SKM-1 treated with dmso at 0.1 percent for 144 hours (cell line): ENCODE measurements at regions not wholly inside any gene's neighbourhood (a gene's known extent, or its start where the extent isn't known, plus 50 kb on each side); places are given as distances from the start of the nearest gene placed in this dataset.

Experiments
- DNase-seq: peaks from one replicate; lab custom pipeline; 2025; ENCODE audit not compliant: unreplicated experiment; lab: John Stamatoyannopoulos, UW

- DNase-seq: no peak
These were observed 385.2 kb downstream of the SHQ1 start for GRCh38 chr3:72463083-72463482.

GRCh38 chr3:72462595-72463011 lies 385.6 kb downstream of the SHQ1 start:
- DNase-seq: no peak

- no peak for DNase-seq
These were observed 386.5 kb downstream of the SHQ1 start for GRCh38 chr3:72461787-72462186.

- no peak for DNase-seq
These were observed 387.8 kb downstream of the SHQ1 start for GRCh38 chr3:72460205-72461174.

- no peak for DNase-seq
These were observed 388.7 kb downstream of the SHQ1 start for GRCh38 chr3:72459588-72459987.

- DNase-seq: no peak
These were observed 389.9 kb downstream of the SHQ1 start for GRCh38 chr3:72458375-72458774.

GRCh38 chr3:72454441-72454840 lies 393.8 kb downstream of the SHQ1 start:
- DNase-seq: no peak

- DNase-seq: no peak
These were observed 394.5 kb downstream of the SHQ1 start for GRCh38 chr3:72453706-72454105.

GRCh38 chr3:72452745-72453144 lies 395.5 kb downstream of the SHQ1 start:
- no peak for DNase-seq

- DNase-seq: no peak
These were observed 396.4 kb downstream of the SHQ1 start for GRCh38 chr3:72451841-72452240.

- no peak for DNase-seq
These were observed 398.7 kb downstream of the SHQ1 start for GRCh38 chr3:72449551-72449950.

- no peak for DNase-seq
These were observed 399.4 kb downstream of the SHQ1 start for GRCh38 chr3:72448858-72449257.

- DNase-seq: no peak
These were observed 399.8 kb downstream of the SHQ1 start for GRCh38 chr3:72448375-72448823.

- DNase-seq: peak; percentile 78
These were observed 400.9 kb downstream of the SHQ1 start for GRCh38 chr3:72447059-72447946.

GRCh38 chr3:72446218-72447058 lies 401.8 kb downstream of the SHQ1 start, which contains the start of gene RYBP:
Gene RYBP, minus strand, starts transcription at chr3:72446621.
- DNase-seq: no peak

GRCh38 chr3:72445827-72446217 lies 402.4 kb downstream of the SHQ1 start:
- DNase-seq: no peak

GRCh38 chr3:72444656-72445223 lies 403.5 kb downstream of the SHQ1 start:
- no peak for DNase-seq

GRCh38 chr3:72442759-72443158 lies 405.5 kb downstream of the SHQ1 start:
- DNase-seq: no peak

- DNase-seq: no peak
These were observed 406.8 kb downstream of the SHQ1 start for GRCh38 chr3:72441284-72441994.

- no peak for DNase-seq
These were observed 407.8 kb downstream of the SHQ1 start for GRCh38 chr3:72440491-72440890.
